NCI-H345 treated with DMSO at 0.1 percent for 48 hours (cell line): ENCODE measurements at regions not wholly inside any gene's neighbourhood (a gene's known extent, or its start where the extent isn't known, plus 50 kb on each side); places are given as distances from the start of the nearest gene placed in this dataset.
"Not testable (repeated sequence)": the region's sequence is repeated elsewhere in the genome, so short reads cannot be mapped to it uniquely, and the experiment has no call there.

Experiments used
- DNase-seq: peaks from one replicate; lab custom pipeline; 2025; ENCODE audit not compliant: unreplicated experiment; lab: John Stamatoyannopoulos, UW

- not testable (repeated sequence) for DNase-seq
Observed at GRCh38 chr4:3619698-3620097, 87.5 kb upstream of the LRPAP1 start.

DNA sequence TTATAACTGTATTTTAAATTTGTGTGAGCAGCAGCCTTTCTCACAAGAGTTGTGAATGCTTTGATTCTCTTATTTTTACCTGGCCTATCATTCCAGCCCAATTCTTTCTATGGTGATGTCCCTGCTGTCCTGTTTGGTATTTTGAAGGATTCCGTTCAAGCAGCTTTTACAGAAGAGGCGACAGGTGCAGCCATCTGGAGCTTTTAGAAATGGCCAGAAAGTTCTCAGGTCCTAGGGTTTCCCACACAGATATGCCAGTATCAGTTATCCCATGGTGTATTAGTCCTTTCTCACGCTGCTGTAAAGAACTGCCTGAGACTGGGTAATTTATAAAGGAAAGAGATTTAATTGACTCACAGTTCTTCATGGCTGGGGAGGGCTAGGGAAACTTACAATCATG is 86.1 kb upstream of the LRPAP1 start:
- DNase-seq = not testable (repeated sequence)

DNA sequence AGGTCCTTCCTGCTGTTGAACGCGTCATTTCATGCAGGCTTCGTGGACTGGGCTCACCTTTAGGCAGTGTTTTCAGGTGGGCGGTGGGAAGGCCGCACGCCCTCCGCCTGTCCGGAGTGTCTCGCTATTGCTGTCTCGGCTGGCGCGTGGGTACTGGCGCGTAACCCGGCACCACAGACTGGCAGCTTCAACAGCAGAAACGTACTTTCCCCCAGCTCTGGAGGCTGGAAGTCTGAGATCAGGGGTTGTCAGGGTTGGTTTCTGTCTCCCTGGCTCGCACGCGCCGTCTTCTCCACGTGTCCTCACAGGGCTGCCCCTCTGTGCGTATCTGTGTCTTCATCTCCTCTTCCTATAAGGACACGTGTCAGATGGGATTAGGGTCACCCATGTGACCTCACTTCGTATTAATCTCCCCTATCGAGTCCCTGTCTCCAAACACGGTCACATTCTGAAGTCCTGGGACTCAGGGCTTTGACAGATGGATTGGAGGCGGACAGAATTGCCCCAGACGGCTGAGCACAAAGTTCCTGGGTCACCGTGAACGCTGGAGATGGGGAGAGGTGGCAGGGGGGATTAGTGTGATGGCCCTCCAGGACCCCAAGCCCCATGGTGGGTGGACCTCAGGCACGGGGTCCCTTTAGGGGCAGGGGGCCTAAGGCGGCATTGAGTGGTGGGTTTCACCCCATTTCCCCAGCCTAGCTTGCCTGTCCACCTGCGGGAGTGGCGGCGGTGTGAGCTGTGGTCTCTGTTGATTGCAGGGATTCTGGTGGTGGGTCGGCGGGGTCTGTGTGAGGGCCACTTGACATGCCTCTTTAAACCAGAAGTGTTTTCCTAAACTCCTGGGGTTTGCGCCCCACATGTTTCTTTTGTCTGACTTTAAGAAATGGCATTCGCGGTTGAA is 83.4 kb upstream of the LRPAP1 start:
- DNase-seq = no peak

DNA sequence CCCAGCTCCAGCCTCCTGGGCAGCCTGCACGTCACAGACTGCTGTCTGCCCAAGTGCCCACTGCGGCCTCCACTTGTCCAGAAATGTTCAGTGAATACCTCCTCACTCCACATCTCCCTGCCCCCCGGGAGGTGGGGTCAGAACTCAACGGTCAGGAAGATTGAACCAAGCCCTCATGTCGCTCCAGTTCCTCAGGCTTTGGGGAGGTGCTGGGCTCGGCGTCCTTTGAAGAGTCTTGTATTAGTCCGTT is 82.4 kb upstream of the LRPAP1 start:
- no peak for DNase-seq

DNA sequence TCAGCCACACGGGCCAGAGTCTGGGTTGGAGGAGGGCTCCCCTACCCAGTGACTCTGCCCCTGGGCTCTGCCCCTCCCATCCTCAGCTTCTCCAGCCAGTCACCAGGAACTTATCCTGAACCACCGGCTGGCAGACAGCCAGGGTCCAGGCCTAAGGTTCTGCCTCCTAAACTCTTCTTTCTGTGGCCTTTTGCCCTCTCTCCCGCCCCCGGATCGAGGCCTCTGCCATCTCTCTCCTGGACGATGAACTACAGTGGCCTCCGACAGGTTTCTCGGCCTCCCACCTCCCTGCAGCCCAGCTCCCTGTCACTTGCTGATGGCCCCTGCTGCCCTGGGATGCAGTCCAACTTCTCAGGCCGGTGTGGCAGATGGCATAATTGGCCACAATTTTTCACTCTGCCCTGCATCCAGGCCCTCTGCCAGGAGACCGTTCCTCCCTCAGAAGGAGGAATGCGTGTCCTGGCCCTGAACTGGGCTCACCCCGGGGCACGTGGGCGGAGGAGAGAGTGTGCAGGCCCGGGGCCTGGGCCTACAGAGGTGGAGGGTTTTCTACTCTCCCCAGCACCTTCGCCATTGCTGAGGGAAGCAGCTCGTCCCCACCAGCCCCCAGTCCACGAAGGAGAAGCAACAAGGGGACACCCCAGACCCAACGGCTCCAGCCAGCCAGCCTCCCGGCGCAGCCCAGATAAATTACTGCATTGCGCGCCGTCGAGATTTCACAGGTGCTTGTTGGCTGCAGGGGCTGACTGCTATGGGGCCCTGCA is 81.9 kb upstream of the LRPAP1 start:
- no peak for DNase-seq

- DNase-seq = no peak
Observed at GRCh38 chr4:3612934-3613333, 80.7 kb upstream of the LRPAP1 start.

DNA sequence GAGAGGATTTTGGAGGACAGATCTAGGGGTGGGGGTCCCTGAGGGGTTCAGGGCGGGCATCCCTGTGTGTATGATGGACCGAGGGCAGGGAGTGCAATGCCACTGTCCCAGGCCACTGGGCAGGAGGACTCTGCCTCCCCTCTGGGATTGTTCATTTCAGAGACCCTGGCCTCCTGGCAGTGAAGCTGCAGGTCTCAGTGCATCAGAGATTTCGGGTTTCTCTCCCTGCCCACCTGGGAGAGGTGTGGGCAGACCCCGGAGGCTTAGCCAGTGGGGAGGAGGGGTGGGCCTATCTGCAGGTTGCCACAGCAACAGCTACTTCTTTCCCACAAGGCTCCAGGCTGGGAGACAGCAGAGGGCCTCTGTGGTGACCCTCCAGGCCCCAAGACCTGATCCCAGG is 80.1 kb upstream of the LRPAP1 start:
- DNase-seq = no peak

DNA sequence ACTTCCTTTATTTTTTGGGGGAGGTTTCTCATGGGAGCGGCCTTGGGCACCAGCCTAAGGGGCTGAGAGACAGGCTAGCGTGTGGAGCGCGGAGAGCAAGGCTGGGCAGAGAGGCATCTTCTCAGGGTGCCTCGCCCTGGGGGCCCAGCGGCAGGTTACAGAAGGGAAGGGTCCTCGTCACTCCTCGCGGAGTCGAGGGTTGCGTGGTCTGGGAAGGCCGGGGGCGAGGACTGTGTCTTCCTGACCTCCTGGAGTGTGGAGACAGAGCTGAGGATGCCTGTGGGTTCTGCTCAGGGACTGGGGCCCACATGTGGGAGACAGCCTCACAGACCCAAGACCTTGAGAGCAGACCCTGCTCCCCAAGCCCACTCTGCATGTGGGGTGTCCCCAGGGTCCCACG is 79.6 kb upstream of the LRPAP1 start:
- DNase-seq = no peak

- DNase-seq = not testable (repeated sequence)
Observed at GRCh38 chr4:3610851-3611250, 78.6 kb upstream of the LRPAP1 start.

DNA sequence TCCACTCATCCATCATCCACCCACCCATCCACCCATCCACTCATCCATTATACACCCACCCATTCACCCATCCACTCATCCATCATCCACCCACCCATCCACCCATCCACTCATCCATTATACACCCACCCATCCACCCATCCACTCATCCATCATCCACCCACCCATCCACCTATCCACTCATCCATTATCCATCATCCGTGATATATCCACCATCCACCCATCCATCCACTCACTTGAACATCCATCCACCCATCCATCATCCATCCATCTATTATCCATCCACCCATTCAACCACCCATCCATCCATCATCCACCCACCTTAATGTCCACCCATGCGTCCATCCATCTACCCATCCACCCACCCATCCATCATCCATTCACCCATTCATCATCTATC is 77.7 kb upstream of the LRPAP1 start:
- DNase-seq = not testable (repeated sequence)

- peak; percentile 36 for DNase-seq
Observed at GRCh38 chr4:3607690-3608552, 75.7 kb upstream of the LRPAP1 start.

DNA sequence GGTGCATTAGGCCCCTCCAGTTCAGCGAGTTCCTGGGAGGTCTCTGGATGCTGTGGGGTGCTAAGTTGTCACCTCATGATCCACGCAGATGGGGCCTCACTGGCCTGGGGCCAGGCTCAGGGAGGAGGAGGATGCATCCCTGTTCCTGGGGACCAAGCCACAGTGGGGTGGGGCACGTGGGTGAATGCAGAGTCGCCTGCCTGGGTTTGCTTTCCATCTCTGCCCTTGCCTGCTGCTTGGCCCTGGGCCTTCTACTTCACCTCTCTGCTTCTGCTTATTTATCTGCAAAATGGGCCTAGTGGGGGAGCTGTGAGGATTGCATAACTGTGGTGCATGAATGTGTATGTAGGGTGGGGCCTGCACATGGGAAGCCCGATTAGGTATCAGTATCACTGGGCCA is 74.6 kb upstream of the LRPAP1 start:
- DNase-seq = not testable (repeated sequence)

DNA sequence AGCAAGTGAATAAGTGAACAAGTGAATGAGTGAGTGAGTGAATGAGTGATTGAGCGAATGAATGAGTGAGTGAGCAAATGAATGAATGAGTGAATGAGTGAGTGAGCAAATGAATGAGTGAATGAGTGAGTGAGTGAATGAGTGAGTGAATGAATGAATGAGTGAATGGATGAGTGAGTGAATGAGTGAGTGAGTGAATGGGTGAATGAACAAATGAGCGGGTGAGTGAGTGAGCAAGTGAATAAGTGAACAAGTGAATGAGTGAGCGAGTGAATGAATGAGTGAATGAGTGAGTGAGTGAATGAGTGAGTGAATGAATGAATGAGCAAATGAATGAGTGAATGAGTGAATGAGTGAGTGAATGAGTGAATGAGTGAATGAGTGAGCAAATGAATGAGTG is 74.0 kb upstream of the LRPAP1 start:
- DNase-seq = not testable (repeated sequence)

GRCh38 chr4:3605491-3605890 is 73.3 kb upstream of the LRPAP1 start:
- DNase-seq = no peak

DNA sequence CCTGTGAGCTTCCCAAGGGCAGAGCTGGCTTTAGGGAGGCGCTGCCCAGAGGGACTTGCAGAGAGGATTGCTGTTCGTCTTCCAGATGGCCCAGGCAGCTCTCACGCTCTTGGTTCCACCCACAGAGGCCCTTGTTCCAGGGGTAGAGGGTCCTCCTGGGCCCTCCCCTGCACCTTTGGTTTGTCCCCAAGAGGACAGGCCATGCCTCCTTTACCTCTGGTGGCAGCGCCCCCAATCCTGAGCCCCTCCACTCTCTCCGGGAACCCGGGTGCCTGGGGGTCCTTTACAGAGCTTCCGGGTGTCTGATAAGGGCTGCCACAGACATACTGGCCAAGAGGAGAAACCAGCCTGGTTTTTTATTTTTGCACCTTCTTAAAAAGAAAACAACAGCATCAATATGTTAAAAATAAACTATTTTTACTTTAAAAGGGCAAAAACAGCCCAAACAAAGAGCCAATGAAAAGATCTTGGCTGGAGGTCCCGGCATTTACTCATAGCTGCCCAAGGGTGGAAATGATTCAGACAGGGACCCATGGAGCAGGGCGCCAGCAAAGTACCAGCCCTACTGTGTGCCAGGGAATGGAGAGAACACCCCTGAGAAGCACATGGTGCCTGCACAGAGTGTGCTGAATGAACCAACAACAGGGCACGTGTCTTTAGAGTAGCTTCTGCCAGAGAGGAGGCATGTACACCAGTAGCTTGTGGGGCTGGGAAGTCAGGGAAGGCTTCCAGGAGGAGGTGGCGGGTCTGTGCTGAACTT is 70.8 kb upstream of the LRPAP1 start:
- DNase-seq = not testable (repeated sequence)

DNA sequence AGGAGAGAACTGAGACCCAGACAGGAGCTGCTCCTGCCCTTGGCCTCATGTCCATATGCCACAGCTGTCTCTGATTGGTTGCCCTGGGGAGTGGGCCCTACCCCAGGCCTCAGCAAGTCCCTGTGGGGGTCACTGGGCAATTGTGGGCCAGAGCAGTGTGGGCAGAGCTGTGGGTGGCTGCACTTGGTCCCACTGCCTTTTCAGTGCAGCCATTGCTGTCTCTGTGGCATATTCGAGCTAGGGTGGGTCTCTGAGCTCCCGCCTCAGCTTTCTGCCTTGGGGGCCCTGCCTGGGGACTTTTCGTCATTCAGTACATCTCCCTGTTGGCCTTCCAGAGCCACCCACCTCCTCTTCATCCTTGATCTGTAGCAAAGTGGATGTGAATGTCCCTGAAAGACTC is 69.8 kb upstream of the LRPAP1 start:
- DNase-seq = no peak

DNA sequence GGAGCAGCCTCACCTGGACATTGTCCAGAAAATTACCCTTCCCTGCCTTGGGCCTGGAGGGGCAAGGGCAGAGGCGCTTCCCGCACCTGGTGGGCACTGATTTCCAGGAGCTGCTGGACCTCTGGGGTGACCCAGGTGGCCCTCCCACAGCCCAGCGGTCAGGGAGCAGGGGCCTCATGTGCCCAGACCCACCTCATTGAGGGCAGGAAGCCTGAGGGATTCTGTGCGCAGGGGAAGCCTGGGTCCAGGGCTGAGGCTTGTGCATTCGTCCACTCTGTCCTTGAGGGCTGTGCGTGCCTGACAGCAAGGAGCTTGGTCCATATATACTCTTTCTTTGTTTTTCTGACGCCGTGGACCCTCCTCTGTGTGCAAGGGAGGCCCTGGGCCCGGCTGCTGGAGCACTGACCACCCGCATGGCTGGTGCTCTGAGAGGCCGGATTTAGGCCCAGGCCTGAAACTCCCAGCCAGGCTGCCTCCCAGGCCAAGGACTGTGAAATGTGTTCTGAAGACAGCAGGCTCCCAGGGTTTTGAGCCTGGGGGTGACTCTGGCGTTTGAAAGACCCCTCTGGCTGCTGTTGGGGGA is 69.0 kb upstream of the LRPAP1 start:
- DNase-seq = not testable (repeated sequence)

DNA sequence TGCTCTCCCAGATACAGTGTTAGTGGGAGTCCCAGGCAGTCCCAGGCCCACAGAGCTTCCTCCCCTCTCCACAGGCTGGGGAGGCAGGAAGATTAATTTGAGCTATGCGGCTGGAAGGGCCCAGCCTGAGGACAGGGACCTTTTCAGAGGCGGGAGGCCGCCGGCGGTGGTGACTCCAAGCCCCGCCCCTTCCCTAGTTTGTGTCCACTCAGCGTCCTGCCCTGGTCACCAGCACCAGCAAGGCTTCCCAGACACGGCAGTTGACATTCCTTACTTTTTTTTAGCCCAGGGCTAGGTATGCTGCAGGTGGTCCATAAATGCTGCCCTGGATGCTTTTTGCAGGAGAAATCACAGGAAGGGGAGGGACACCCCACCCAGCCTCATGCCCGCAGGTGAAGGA is 67.7 kb upstream of the LRPAP1 start:
- no peak for DNase-seq

DNA sequence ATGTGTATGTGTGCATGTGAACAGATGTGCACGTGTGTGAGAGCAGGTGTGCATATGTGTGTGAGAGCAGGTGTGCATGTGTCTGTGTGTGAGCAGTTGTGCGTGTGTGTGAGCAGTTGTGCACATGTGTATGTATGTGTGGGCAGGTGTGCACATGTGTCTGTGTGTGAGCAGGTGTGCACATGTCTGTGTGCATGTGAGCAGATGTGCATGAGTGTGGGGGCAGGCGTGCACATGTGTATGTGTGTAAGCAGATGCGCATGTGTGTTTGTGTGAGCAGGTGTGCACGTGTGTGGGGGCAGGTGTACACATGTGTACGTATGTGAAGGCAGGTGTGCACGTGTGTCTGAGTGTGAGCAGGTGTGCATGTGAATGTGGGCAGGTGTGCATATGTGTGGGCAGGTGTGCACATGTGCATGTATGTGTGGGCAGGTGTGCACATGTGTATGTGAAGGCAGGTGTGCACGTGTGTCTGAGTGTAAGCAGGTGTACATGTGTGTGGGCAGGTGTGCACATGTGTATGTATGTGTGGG is 66.5 kb upstream of the LRPAP1 start:
- DNase-seq = no peak

- DNase-seq = not testable (repeated sequence)
Observed at GRCh38 chr4:3597896-3598505, 65.8 kb upstream of the LRPAP1 start.
